Mesenchymal stem cell (in vitro differentiated cells and primary cell): ENCODE measurements at regions not wholly inside any gene's neighbourhood (a gene's known extent, or its start where the extent isn't known, plus 50 kb on each side); places are given as distances from the start of the nearest gene placed in this dataset.

Experiments
- DNase-seq: peaks from one replicate; pipeline ENCODE4 v3.0.0-alpha.2; 2013
- H2AFZ ChIP-seq: one replicate; pipeline ENCODE4 v1.6.1; 2013; ENCODE audit warnings: low read depth, mild to moderate bottlenecking, control low read depth, inconsistent platforms, low read length, moderate library complexity
- H2AK5ac ChIP-seq: 2 replicates; pipeline ENCODE4 v1.6.1; 2013; ENCODE audit warnings: low read length, moderate library complexity, mild to moderate bottlenecking, inconsistent platforms; ENCODE audit not compliant: severe bottlenecking
- H2BK120ac ChIP-seq: one replicate; pipeline ENCODE4 v1.6.1; 2013; ENCODE audit warnings: low read depth, mild to moderate bottlenecking, inconsistent platforms, low read length, moderate library complexity
- H2BK12ac ChIP-seq, 2 experiments: one replicate each; pipeline ENCODE4 v1.6.1; 2013; ENCODE audit warnings: inconsistent platforms in 2 of 2, low read length in 2 of 2, mild to moderate bottlenecking in 2 of 2, moderate library complexity in 2 of 2, control low read depth in 1 of 2
- H2BK15ac ChIP-seq: one replicate; pipeline ENCODE4 v1.6.1; 2013; ENCODE audit warnings: mild to moderate bottlenecking, low read depth, inconsistent platforms; ENCODE audit not compliant: poor library complexity, severe bottlenecking
- H2BK5ac ChIP-seq: 2 replicates; pipeline ENCODE4 v1.6.1; 2013; ENCODE audit warnings: low read depth, mild to moderate bottlenecking, low read length, control low read depth, inconsistent platforms; ENCODE audit not compliant: poor library complexity, severe bottlenecking
- H3K14ac ChIP-seq, 2 experiments: one replicate each; pipeline ENCODE4 v1.6.1; 2013; ENCODE audit warnings: inconsistent platforms in 2 of 2, low read length in 2 of 2, control low read depth in 1 of 2, mild to moderate bottlenecking in 1 of 2, moderate library complexity in 1 of 2
- H3K18ac ChIP-seq, 2 experiments: one replicate each; pipeline ENCODE4 v1.6.1; 2013; ENCODE audit warnings: inconsistent platforms in 2 of 2, low read length in 2 of 2, control low read depth in 1 of 2, low read depth in 1 of 2, mild to moderate bottlenecking in 1 of 2
- H3K23ac ChIP-seq, 2 experiments: one replicate each; pipeline ENCODE4 v1.6.1; 2013; ENCODE audit warnings: inconsistent platforms in 2 of 2, low read length in 2 of 2, mild to moderate bottlenecking in 2 of 2, moderate library complexity in 2 of 2, control low read depth in 1 of 2
- H3K27ac ChIP-seq: 2 replicates; pipeline ENCODE4 v1.5.1; 2013; ENCODE audit warnings: mild to moderate bottlenecking, moderate library complexity, low read length, control low read depth, inconsistent platforms; ENCODE audit not compliant: poor library complexity, severe bottlenecking
- H3K27me3 ChIP-seq, 2 experiments: 2 replicates each; pipeline versions ENCODE4 v1.6.1 to v1.7.0; 2013; ENCODE audit warnings: low read length in 2 of 2, mild to moderate bottlenecking in 2 of 2, moderate library complexity in 2 of 2, control low read depth in 1 of 2, inconsistent platforms in 1 of 2; ENCODE audit not compliant: control insufficient read depth in 1 of 2, insufficient read depth in 1 of 2
- H3K36me3 ChIP-seq, 2 experiments: 2 replicates each; pipeline versions ENCODE4 v1.6.1 to v1.7.0; 2013; ENCODE audit warnings: low read length in 2 of 2, control low read depth in 1 of 2, inconsistent platforms in 1 of 2, low read depth in 1 of 2, mild to moderate bottlenecking in 1 of 2; ENCODE audit not compliant: insufficient read depth in 2 of 2, control insufficient read depth in 1 of 2
- H3K4ac ChIP-seq, 2 experiments: one replicate each; pipeline ENCODE4 v1.6.1; 2013; ENCODE audit warnings: inconsistent platforms in 2 of 2, low read length in 2 of 2, mild to moderate bottlenecking in 2 of 2, moderate library complexity in 2 of 2, control low read depth in 1 of 2, low read depth in 1 of 2
- H3K4me1 ChIP-seq: 2 replicates; pipeline ENCODE4 v1.6.1; 2013; ENCODE audit warnings: low read depth, low read length, control low read depth; ENCODE audit not compliant: control insufficient read depth, insufficient read depth
- H3K4me2 ChIP-seq: 2 replicates; pipeline ENCODE4 v1.6.1; 2013; ENCODE audit warnings: low read length, mild to moderate bottlenecking, inconsistent platforms; ENCODE audit not compliant: poor library complexity, severe bottlenecking
- H3K4me3 ChIP-seq, 2 experiments: 2 replicates each; pipeline versions ENCODE4 v1.5.1 to v1.7.0; 2013; ENCODE audit warnings: low read length in 2 of 2, mild to moderate bottlenecking in 2 of 2, control low read depth in 1 of 2, low read depth in 1 of 2; ENCODE audit not compliant: insufficient read depth in 1 of 2
- H3K79me1 ChIP-seq: replicated peaks from 2 replicates; pipeline ENCODE4 v1.6.1; 2013; ENCODE audit warnings: mild to moderate bottlenecking, control low read depth, low read length, inconsistent platforms; ENCODE audit not compliant: poor library complexity, severe bottlenecking
- H3K9ac ChIP-seq: 2 replicates; pipeline ENCODE4 v1.7.0; 2013; ENCODE audit warnings: mild to moderate bottlenecking, low read length, moderate library complexity
- H3K9me3 ChIP-seq: 2 replicates; pipeline ENCODE4 v1.7.0; 2013; ENCODE audit warnings: mild to moderate bottlenecking, low read length; ENCODE audit not compliant: control insufficient read depth
- H4K8ac ChIP-seq: one replicate; pipeline ENCODE4 v1.6.1; 2013; ENCODE audit warnings: inconsistent platforms, mild to moderate bottlenecking, low read length, moderate library complexity
- H4K91ac ChIP-seq: one replicate; pipeline ENCODE4 v1.6.1; 2013; ENCODE audit warnings: mild to moderate bottlenecking, low read length, inconsistent platforms
- WGBS: methylation state at CpG from one replicate; pipeline ENCODE4 v1.1.7; 2013; ENCODE audit warnings: mixed read lengths; 5-methylcytosine and 5-hydroxymethylcytosine counted together

DNA sequence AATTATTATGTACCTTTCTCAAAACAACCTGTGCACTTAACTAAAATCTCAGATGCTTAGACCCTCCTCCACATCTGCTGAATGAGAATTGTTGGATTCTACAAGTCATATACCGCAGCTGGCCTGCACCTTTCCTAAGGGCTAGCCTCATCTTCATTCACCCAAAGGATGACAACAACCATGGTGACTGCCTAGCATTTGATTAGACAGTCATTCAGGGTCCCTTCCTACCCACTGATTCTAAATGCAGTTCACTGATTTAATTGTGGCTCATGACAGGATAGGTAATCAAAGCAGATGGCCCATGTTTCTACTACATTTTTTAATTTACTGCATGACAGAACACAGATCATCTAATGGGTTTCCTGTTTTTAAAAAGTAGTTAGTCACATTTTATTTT is 551.9 kb upstream of the SLC10A2 start:
- no peaks in the 10 kb centered on the region for H3K79me1 ChIP-seq
- no peak overlapping the region for H3K9ac ChIP-seq
- H3K4ac ChIP-seq = no peak overlapping the region
- H2BK12ac ChIP-seq = no peak overlapping the region
- DNase-seq = no peak
- H3K4me1 ChIP-seq = no peaks in the 10 kb centered on the region
- no peak overlapping the region for H2BK5ac ChIP-seq
- no peak overlapping the region for H3K14ac ChIP-seq
- H3K23ac ChIP-seq = no peak overlapping the region
- no peak overlapping the region for H4K8ac ChIP-seq
- H3K27ac ChIP-seq = no peak overlapping the region
- H2AFZ ChIP-seq = no peak overlapping the region
- no peaks in the 10 kb centered on the region for H3K36me3 ChIP-seq
- H3K18ac ChIP-seq = no peak overlapping the region
- H3K9me3 ChIP-seq = no peaks in the 10 kb centered on the region
- H2BK120ac ChIP-seq = no peak overlapping the region
- 75% methylated on average over 1 of the region's 1 CpG for WGBS
- no peak overlapping the region for H4K91ac ChIP-seq
- H3K27me3 ChIP-seq = no peaks in the 10 kb centered on the region
- no peak overlapping the region for H2AK5ac ChIP-seq
- H3K4me3 ChIP-seq = no peak overlapping the region
- no peak overlapping the region for H3K4me2 ChIP-seq
- no peak overlapping the region for H2BK15ac ChIP-seq

DNA sequence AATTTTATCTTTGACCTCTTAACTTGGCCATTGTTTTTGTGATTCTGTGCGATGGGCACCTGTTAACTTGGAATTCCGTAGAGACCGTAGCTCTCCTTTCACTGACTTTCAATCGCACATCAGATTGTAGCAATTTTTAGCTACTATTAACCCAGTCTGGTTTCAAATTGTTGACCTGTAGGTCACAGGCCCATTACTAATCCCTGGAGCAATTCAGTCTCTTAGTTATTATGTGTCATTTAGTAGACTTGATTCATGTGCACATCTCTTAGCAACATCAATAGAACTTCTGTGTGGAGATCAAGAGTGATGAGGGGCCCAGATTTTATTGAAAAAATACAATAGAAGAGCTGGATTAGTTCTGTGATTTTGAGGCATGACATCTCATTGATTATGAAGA is 549.6 kb upstream of the SLC10A2 start:
- H2AK5ac ChIP-seq = no peak overlapping the region
- H3K27me3 ChIP-seq = no peaks in the 10 kb centered on the region
- H2BK15ac ChIP-seq = no peak overlapping the region
- no peaks in the 10 kb centered on the region for H3K4me1 ChIP-seq
- H4K8ac ChIP-seq = no peak overlapping the region
- no peak overlapping the region for H4K91ac ChIP-seq
- no peak overlapping the region for H3K9ac ChIP-seq
- no peak overlapping the region for H3K18ac ChIP-seq
- H3K36me3 ChIP-seq = no peaks in the 10 kb centered on the region
- H2AFZ ChIP-seq = no peak overlapping the region
- H3K4me2 ChIP-seq = no peak overlapping the region
- no peak for DNase-seq
- no peak overlapping the region for H3K14ac ChIP-seq
- H3K4me3 ChIP-seq = no peak overlapping the region
- no peak overlapping the region for H2BK12ac ChIP-seq
- no peak overlapping the region for H3K23ac ChIP-seq
- no peak overlapping the region for H2BK120ac ChIP-seq
- 91% methylated on average over 4 of the region's 4 CpGs for WGBS
- H3K79me1 ChIP-seq = no peaks in the 10 kb centered on the region
- H3K27ac ChIP-seq = no peak overlapping the region
- peaks cover 2% of the 10 kb centered on the region for H3K9me3 ChIP-seq
- no peak overlapping the region for H3K4ac ChIP-seq
- no peak overlapping the region for H2BK5ac ChIP-seq

DNA sequence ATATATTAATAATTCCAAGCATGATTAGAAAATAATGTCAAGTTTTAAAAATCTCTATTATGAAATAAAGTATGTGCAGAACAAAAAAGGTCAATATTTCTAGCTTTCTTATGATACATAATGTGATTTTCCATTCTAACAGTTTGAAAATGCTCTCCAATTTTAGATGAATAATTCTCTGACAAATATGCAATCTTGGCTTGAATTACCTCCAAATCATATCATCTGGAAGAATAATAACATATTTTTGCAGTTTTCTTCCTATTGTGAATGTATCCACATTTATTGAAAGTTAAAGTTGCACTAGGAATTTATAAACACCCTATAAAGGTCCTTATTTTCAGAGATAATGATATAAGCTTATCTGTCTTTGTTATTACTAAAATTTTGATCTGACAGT is 548.5 kb upstream of the SLC10A2 start:
- Histone ChIP-seq H3K4me3 (no peak overlapping the region), H2BK12ac (no peak overlapping the region), H2BK120ac (no peak overlapping the region), H4K91ac (no peak overlapping the region), H4K8ac (no peak overlapping the region), H3K23ac (no peak overlapping the region), H3K9me3 (peaks cover 2% of the 10 kb centered on the region), H3K4me2 (no peak overlapping the region), H3K9ac (no peak overlapping the region), H2BK5ac (no peak overlapping the region), H3K27ac (no peak overlapping the region), H3K79me1 (no peaks in the 10 kb centered on the region), H3K4me1 (no peaks in the 10 kb centered on the region), H2BK15ac (no peak overlapping the region), H3K4ac (no peak overlapping the region), H3K27me3 (no peaks in the 10 kb centered on the region), H2AK5ac (no peak overlapping the region), H3K36me3 (no peaks in the 10 kb centered on the region), H3K18ac (no peak overlapping the region), H3K14ac (no peak overlapping the region), H2AFZ (no peak overlapping the region)
- DNase-seq = no peak

GRCh38 chr13:103607995-103608394 is 541.8 kb upstream of the SLC10A2 start:
- DNase-seq = no peak
- 100% methylated on average over 1 of the region's 1 CpG for whole genome bisulfite sequencing
- H2BK5ac ChIP-seq = no peak overlapping the region
- no peak overlapping the region for H3K4me2 ChIP-seq
- no peak overlapping the region for H3K4ac ChIP-seq
- no peak overlapping the region for H3K18ac ChIP-seq
- no peaks in the 10 kb centered on the region for H3K79me1 ChIP-seq
- H2BK15ac ChIP-seq = no peak overlapping the region
- no peak overlapping the region for H2AK5ac ChIP-seq
- peaks cover 8% of the 10 kb centered on the region for H3K9me3 ChIP-seq
- H4K8ac ChIP-seq = no peak overlapping the region
- no peak overlapping the region for H2BK120ac ChIP-seq
- no peak overlapping the region for H2AFZ ChIP-seq
- no peaks in the 10 kb centered on the region for H3K27me3 ChIP-seq
- no peak overlapping the region for H3K27ac ChIP-seq
- H3K23ac ChIP-seq = no peak overlapping the region
- H2BK12ac ChIP-seq = no peak overlapping the region
- H4K91ac ChIP-seq = no peak overlapping the region
- no peak overlapping the region for H3K4me3 ChIP-seq
- no peak overlapping the region for H3K9ac ChIP-seq
- no peak overlapping the region for H3K14ac ChIP-seq
- no peaks in the 10 kb centered on the region for H3K4me1 ChIP-seq
- no peaks in the 10 kb centered on the region for H3K36me3 ChIP-seq
